SK-N-MC (cell line): ENCODE measurements at regions not wholly inside any gene's neighbourhood (a gene's known extent, or its start where the extent isn't known, plus 50 kb on each side); places are given as distances from the start of the nearest gene placed in this dataset.

Experiments used
- EZH2 ChIP-seq: fragments of 200-600 bp; sonication (generic); IDR thresholded peaks from one replicate; pipeline ENCODE4 v1.6.1; 2017; ENCODE audit warnings: antibody characterized with exemption
- FOXP2 ChIP-seq: optimal IDR thresholded peaks from 2 replicates; pipeline ENCODE3; 2011; ENCODE audit warnings: mild to moderate bottlenecking, moderate library complexity; ENCODE audit not compliant: insufficient read depth; ENCODE audit errors: extremely low read length, control extremely low read depth
- POLR2AphosphoS5 ChIP-seq: IDR thresholded peaks from 2 replicates; pipeline ENCODE4 v1.6.1; 2012; ENCODE audit warnings: mild to moderate bottlenecking, low read depth, low read length, borderline replicate concordance

DNA sequence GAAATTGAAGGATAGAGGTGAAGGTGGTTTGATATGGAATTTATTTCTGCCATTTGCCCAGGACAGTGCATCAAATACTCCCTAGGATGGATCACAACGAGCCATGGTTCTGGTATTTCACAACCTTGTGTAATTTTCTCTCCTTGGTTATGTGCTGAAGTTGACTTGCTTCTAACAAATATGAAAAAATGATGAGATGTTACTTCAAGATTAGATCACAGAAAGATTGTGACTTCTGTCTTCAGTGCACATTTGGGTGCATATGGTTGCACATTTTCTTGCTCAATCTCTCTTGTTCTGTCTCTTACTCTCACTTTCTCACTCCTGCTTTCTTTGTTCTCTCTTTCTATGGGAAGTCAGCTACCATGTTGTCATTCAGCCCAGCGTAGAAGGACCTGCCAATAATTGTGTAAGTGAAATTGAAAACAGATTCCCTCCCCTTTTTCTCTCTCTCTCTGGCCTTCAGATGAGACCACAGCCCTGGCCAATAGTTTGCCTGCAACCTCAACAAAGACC is 104.6 kb upstream of the RMDN2 start:
- TF ChIP-seq POLR2AphosphoS5 (no peak), EZH2 (no peak), FOXP2 (no peak)
